GM21717 (cell line): ENCODE measurements at regions not wholly inside any gene's neighbourhood (a gene's known extent, or its start where the extent isn't known, plus 50 kb on each side); places are given as distances from the start of the nearest gene placed in this dataset.

ENCODE experiments used
- ATAC-seq: cut with Tn5 transposase; IDR thresholded peaks from one replicate; pipeline ENCODE4 v1.9.1; 2021; ENCODE audit warnings: mild to moderate bottlenecking, moderate library complexity; ENCODE audit not compliant: unreplicated experiment

DNA sequence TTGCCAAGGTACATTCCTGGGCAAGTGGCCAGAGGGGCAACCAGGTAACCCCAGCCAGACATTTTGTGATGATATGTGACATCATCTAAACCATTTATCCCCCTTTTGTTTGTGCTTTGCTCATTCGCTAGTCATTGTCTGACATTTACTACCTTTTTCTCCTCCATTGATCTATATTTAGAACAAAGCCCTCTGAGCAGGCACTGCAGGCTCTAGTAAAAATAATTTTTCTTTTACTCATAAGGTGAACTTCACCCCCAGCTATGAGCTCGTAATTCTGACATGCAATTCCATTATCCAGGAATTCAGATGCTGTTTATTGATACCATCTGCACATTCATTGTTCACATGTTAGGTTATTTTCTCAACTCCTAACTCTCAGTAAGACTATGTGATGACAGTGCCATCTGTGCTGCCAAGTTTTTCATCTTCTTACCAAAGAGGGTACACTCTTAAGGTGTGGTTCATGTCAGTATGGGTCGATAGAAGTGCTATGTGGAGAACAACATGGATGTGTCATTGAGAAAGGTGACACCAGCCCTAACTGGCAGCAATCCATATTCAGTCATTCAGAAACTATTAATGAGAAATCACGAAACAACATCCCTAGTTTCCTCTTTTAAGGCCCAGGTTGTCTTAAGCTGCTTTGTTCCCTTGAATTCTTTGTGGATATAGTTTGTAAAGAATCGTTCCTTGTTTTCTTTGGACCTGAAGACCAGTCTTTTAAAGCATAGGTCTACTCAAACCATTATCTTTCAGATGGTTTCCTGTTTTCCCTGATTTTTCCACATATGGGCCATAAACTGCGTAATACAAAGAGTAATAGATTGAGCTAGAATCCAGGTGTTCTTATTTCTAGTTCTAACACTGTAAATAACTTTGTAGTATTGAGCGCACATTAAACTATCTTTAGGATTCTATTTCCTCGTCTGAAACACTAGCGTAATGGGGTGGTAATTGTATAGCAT lies 978.1 kb upstream of the CDH2 start:
- no peak for ATAC-seq

DNA sequence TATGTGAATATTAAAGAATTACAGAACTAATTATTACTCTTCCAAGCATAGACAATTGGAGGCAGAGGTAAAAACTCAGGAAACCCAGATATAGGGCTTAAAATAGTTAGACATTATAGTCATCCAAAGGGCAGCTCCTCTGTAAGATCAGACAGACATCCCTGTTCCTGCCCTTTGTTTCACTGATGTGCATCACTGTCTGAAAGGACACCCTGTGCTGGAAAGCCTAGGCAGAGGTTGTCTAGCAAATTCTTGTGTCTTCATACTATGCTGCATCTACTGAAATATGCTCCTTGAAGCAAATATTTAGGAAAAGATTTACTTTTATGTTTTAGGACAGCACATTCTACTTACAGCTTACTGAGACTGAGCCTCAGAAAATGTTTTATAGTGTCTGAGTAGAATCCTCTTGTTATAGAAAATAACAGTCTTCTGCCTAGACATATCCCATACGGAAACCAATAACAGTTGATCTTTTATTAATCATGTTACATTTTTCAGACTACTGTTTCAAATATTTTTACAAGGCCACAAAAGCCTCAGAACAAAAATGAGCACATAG lies 977.3 kb upstream of the CDH2 start:
- no peak for ATAC-seq

DNA sequence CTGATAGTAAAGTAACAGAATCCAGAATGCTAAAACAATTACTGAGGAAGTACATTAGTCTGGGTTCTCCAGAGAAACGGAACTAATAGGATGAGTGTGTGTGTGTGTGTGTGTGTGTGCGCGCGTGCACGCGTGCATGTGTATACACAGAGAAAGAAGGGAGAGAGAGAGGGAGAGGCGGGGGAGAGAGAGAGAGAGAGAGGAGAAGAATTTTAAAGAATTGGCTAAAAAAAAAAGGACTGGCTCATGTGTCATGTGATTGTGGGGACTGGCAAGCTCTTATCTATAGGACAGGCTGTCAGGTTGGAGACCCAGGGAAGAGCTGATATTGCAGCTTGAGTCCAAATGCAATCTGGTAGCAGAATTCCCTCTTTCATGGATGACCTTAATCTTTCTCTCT lies 976.2 kb upstream of the CDH2 start:
- ATAC-seq, result no peak

DNA sequence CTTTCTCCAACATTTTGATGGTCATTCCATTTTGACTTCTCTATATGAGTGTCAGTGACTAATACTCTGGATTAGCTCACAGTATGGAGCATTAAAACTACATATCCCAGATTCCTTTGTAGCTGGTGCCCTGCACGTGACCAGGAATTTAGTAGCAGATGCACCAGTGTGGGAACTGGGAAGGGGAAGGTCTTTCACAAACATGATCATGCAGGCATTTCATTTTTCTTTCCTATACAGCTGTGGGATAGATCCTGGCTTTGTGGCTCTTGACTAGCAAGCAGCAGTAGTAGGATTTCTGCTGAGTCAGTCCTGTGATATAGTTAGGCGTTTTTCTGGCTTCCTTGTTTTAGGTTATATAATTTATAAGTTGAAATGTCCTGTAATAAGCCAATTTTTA lies 971.0 kb upstream of the CDH2 start:
- ATAC-seq, result no peak

DNA sequence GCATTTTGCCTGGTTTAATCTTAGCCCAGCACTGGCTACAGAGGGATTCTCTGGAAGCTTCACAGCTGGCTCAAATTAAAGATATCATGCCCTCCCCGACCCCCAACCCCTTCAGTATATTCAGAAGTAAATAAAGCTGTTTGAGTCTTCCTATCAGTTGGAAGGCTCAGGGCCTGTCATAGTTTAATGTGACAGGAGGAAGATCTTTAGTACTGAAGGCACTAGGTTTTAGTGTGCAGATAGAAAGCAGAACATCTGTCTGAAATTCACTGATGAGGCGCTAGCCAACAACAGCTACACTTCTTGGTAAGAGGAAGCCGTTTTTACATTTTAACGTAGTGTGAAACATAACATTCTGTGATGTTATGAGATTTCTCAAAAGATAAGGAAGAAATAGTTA lies 969.1 kb upstream of the CDH2 start:
- ATAC-seq, result no peak

DNA sequence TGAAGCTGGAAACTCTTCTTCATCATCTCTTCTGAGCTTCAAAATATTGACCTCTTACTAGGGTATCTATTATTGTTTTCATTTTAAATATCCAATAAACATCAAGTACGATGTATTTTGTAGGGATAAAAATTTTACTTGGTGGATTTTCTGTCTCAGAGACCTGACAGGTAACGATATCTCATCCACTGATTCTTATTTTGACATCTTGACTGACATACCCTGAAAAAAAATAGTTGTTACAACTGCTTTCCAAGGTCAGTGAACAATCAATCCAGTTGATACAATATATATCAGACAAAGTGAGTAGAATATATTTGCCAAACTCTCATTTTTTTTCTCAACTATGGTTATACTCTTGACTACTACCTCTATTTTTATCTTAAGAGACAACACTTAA lies 963.7 kb upstream of the CDH2 start:
- ATAC-seq, result no peak

DNA sequence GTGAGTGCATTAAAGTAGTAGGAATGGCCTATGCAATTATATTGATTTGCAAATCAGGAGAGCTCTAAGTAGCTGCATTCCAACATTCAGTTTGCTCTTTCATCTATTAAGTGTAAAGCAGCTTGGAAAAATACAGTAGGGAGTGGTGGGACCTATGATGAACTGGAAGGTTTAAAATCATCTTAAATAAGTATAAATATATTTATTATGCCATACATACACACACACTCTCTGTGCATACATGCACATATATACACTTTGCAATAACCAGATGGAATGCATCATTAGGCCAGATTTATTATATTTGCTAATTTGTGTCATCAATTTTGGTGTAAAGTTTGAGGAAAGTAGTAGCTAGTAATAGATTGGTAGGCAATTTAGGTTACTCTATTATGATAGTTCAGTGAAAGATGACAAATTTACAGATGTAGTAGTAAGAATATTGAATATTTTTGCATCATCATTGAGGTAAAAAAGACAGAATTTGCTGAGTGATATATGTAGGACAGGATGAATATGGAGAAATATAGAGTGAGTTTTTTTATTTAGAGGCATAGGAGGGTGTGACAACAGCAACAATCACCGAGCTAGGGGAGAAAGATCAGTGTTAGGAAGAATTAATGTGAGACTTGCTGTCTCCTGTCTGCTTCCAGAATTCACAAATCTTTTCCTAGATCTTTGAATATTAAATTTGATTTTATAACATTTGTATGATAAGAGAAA lies 961.0 kb upstream of the CDH2 start:
- no peak for ATAC-seq

DNA sequence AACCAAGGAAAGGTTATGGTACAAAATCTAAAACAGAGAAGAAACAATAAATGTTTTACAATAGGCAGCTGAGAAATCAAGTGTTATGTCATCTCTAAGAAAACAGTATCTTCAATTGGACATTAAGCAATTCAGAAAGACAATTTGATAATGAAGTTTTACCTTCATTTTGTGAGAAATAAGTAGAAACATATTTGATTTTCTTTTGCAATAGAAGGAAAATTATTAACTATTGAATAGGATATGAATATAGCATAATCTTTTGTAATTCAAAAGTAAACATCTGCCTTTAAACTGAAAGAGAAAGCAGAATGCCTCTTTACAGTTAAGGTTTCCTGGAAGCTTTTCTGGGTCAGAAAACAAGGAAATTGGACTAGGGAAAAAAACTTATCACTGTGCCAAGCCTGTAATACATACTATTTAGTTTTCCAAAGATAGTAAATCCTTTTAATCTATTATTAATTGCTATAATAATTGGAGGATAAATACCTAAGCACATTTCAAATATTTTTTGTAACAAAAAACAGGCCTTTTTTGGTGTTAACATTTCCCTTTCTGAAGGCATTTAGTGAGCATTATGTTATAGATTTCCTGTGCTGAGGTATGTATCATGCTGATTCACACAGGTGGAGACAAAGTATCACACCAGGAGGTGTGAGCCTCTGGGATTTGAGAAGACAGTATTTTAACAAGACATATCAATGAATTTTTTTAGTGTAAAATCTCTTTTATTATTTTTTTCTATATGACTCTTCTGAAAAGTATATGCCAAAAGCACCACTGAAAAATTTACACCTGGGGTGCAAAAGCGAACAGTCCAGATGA lies 947.0 kb upstream of the CDH2 start:
- no peak for ATAC-seq

DNA sequence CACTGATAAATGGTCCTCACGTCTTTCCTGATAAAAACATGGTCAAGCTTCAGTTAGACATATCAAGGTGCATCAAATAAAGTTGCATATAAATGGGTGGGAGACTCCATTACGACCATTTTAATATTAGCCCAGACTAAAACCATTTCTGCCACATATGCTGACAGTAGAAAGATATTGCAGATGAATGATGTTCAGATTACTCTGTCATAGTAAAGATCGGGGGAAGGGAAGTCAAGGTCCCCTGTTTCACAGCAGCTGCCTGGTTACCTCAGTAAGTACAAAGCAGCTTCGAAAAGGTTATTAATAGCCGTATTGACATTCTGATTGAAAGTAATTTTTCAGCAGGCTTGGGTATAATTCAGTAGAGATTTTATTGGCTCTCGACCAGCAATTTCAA lies 927.7 kb upstream of the CDH2 start:
- no peak for ATAC-seq

DNA sequence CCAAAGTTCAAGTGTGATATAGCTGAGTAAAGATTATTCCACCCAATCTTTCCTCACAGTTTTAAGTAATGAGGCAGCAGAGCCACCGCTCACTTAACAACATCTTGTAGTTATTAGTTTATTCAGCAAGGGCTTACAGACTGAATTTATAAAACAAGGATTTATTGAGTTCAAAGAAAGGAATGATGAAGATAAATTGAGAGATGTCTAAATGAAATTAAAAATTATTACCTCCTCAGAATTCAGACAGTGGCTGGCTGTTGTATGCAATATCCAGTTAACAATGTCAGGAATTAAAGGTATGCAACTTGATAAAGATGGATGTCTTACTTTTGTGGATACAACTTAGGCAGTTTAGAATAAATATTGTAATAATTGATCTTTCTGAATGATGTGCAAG lies 927.3 kb upstream of the CDH2 start:
- no peak for ATAC-seq

DNA sequence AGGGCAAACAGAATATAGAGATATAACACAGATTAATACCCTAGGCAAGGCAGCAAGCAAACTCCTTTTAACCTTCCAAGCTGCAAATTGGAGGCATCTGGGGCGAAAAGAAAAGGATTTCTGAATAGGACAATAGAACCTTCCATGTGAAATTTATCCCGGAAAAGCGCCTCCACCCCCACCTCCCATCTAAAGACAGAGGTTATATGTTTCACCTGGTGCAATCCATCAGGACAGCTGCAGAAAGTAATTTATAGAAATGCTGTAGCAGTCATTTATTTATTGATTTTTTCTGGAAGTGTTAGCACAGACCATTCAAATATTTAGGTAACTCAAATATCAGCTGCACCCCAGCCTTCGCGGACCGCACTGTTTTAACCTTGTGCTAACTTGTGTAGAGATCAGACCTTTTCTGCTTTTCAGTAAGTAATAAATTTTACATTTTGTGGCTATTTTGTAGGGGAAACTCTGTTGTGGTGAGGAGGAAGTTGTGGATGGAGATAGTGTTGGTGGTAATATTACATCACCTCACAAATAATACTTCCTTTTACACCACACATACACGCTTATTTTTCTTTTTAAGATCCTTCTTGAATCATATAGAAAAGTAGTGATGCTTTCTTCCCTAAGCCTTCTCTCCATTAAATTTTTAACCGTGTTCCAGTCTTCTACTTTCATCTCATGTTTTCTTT lies 919.3 kb upstream of the CDH2 start:
- ATAC-seq, result no peak

DNA sequence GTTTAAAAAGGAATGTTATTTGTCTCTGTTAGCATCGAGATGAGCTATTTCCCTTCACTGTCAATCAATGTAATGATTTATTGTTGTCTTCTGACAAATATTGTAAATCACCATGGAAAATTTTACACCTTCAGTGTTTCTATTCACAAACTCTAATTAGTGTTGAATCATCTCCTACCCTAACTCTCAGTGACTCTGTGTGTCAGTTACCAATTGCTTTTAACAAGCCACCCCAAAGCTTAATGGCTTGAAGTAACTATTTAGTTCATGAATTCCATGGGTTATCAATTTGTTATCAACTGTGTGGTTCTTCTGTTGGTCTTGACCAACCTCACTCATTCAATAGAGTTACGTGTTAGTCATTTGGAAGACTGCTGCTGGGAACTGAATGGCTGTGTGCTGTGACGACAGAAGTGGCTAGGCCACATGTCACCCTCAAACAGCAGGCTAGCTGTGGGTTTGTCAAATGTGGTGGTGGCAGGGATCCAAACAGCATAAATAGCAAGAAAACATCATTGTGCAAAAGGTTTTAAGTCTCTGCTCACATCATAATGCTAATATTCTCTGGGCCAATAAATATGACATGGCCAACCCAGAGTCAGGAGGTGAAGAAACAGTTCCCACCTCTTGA lies 910.8 kb upstream of the CDH2 start:
- no peak for ATAC-seq

DNA sequence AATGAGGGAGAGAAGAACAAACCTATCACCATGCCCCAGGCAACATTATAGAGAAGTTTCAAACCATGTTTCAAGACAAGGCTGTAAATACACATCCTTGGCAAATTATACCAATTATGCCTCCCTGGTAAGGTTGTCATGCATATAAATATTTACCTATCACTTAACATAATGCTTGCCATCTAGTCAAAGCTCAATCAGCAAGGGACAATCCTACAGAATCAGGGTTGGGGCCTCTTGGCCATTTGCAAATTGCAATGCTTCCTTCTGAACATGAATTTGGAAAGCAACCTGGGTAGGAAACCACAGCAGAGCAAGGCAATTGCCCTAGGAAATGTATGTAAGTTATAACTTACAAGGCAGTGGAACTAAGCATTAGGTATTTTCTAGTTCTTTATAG lies 907.2 kb upstream of the CDH2 start:
- ATAC-seq, result no peak

DNA sequence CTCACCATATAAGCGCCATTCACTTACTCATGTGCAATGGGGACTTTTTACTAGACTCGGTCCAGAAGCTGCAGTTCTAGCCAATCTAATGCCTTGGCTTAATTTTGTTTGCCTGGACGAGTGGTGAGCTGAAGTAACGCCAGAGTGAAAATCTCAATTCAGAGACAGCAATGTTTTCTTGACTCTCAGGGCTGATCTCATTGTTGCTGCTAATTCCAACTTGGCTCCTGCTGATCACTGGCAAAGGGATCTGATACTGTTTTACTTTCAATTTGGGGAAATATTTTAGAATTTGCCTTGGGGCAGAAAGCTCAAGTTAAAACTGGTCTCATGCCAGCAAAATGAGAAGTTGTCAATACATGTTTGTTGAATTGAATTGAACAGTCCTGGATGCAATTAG lies 906.6 kb upstream of the CDH2 start:
- ATAC-seq, result no peak

DNA sequence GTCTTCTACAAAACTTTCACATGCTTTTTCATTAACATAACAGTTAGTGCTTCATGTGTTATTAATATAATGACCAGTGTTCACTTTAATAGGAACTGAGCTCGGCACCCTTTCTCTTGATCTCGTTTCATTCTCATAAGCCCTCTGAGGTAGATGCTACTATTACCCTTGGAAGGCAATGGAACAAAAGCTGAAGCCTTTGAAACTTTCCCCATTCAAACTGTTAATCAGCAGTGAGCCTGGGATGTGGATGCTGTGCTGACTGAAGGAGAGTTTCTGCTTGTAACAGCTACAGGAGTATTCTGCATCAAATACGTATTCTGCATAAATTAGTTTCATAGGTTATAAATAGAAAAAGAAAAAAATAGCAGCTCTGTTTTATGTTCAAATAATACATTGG lies 904.0 kb upstream of the CDH2 start:
- ATAC-seq, result no peak

DNA sequence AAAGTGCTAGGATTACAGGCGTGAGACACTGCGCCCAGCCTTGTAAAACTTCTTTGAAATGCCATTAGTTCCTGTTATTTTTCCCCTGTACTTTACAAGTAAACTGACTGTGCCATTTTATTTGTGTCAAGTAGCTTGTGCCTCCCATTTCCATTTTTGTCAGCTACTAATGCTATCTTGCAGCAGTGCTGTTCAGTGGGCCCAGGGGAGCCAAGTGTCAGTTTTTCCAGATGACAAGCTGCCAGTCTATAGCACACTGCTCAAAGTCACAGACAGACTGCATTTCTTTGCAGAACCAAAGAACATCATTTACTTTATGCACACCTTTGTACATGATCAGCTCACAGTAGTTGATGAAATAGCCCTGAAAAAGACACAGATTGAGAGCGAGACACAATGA lies 901.3 kb upstream of the CDH2 start:
- no peak for ATAC-seq

DNA sequence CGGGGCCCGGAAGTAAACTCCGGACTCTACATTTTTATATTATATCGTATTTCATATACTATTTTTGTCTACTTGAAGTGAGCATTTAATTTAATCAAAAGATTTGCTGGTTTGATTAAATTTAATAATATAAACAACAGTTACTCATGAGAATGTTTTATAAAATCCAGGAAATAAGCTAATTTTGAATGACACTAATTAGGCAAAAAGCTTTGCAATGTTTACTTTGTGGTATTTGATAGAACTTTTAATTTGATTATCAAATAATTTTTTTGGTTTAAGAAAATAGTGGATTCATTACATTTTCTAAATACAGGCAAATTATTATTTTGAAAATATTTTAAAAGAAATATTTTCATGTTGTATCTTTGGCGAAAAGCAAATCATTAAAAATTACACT lies 900.4 kb upstream of the CDH2 start:
- ATAC-seq, result no peak

DNA sequence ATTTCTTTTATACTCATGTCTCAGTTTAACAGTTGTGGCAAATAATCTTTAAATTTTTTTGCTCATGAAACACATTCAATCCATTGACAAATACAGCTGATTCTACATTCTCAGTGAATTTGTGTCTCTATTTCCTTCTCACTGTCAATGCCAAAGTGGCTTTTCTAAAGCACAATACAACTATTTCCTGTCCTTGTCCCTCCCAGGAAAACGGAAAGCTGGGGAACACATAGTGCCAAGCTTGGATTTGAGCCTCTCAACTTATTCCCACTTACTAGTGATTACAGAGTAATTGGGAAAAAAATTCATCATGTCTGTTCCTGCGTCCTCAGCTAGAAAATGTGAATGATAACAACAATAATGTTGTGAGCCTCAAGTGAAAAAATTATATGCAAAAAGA lies 899.7 kb upstream of the CDH2 start:
- ATAC-seq, result no peak

DNA sequence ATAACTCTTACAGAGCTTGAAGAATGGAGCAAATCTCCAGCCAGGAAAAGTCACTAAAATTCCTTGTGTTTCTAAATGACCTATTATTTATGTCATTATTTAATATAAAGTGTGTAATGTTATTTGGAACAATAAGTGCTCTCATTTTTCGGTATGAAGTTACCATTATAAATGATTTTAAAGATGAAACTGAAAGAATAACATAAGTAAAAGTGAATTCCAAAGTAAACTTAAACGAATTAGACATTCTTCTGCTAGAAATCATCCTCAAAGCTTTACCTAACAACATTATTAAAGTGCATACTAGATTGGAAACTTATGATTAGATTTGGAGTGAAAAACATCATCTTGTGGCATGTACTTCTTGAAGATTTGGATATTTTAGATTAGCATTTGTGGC lies 897.2 kb upstream of the CDH2 start:
- ATAC-seq, result no peak

DNA sequence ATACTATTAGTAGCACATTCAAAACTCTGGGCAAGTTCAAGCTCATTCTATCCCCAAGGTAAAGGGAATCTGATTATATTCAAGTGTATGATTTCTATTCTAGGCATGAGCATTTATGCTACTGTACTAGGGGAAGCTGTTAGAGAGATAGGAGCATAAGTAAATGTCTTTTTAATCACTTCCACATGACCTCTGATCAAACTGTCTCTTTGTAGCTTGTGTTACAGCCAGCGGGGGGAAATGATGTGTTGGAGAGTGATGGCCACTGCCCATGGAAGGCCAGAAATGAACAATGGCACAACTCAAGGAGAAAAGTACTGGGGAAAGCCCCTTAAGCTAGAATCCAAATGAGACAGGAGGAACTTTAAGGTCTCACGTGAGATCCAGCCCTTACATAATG lies 894.9 kb upstream of the CDH2 start:
- ATAC-seq, result no peak
